HFF-Myc (cell line): ENCODE measurements at regions not wholly inside any gene's neighbourhood (a gene's known extent, or its start where the extent isn't known, plus 50 kb on each side); places are given as distances from the start of the nearest gene placed in this dataset.

ENCODE experiments used
- DNase-seq: peaks from one replicate; pipeline ENCODE4 v3.0.0-alpha.2; 2011; ENCODE audit warnings: low read depth; ENCODE audit errors: extremely low read depth
- H3K4me3 ChIP-seq: replicated peaks from 2 replicates; pipeline ENCODE4 v1.5.1; 2011; ENCODE audit warnings: low read depth, mild to moderate bottlenecking, control low read depth, low read length
- CTCF ChIP-seq: IDR thresholded peaks from 2 replicates; pipeline ENCODE4 v1.5.1; 2012; ENCODE audit warnings: mild to moderate bottlenecking, low read depth, low read length, control low read depth; ENCODE audit errors: missing control alignments

GRCh38 chr5:39486361-39486760, 61.6 kb upstream of the DAB2 start:
- TF ChIP-seq CTCF: no peak
- no peak for DNase-seq
- H3K4me3 ChIP-seq: no peak overlapping the region

GRCh38 chr5:39485079-39485478, 60.3 kb upstream of the DAB2 start:
- no peak for TF ChIP-seq CTCF
- H3K4me3 ChIP-seq: no peak overlapping the region

GRCh38 chr5:39484673-39485072, 59.9 kb upstream of the DAB2 start:
- no peak for TF ChIP-seq CTCF
- no peak overlapping the region for H3K4me3 ChIP-seq
- no peak for DNase-seq

More at GRCh38 chr5:39485079-39485478, 60.3 kb upstream of the DAB2 start:
- no peak for DNase-seq

- DNase-seq: no peak
- no peak overlapping the region for H3K4me3 ChIP-seq
- no peak for TF ChIP-seq CTCF
Observed at GRCh38 chr5:39482098-39482497, 57.3 kb upstream of the DAB2 start.

- DNase-seq: no peak
- TF ChIP-seq CTCF: no peak
- no peak overlapping the region for H3K4me3 ChIP-seq
Observed at GRCh38 chr5:39479537-39479936, 54.8 kb upstream of the DAB2 start.

GRCh38 chr5:39478863-39479262, 54.1 kb upstream of the DAB2 start:
- no peak for TF ChIP-seq CTCF
- DNase-seq: no peak
- no peak overlapping the region for H3K4me3 ChIP-seq

- no peak for DNase-seq
- no peak for TF ChIP-seq CTCF
- no peak overlapping the region for H3K4me3 ChIP-seq
Observed at GRCh38 chr5:39476843-39477220, 52.1 kb upstream of the DAB2 start.
